MCF 10A (cell line): ENCODE measurements at regions not wholly inside any gene's neighbourhood (a gene's known extent, or its start where the extent isn't known, plus 50 kb on each side); places are given as distances from the start of the nearest gene placed in this dataset.

Experiments
- BruUV-seq: library from RNA; stranded (reverse); fragments of 400-500 nt; replicated peaks from 2 replicates; lab custom pipeline; 2021; lab: Mats Ljungman, UMichigan
- CTCF ChIA-PET: fragments of 300-600 bp; sonication (Branson Sonifier 250); formaldehyde crosslinking; extraction: SDS; loops from one replicate; lab custom pipeline; 2021; ENCODE audit warnings: antibody characterized with exemption, inconsistent platforms; lab: Yijun Ruan, JAX
- POLR2A ChIA-PET: fragments of 300-600, 350-650 bp; sonication (Branson Sonifier 250); formaldehyde crosslinking; extraction: SDS; loops from one replicate; lab custom pipeline; 2020; ENCODE audit warnings: antibody characterized with exemption, inconsistent platforms; lab: Yijun Ruan, JAX
- DNase-seq: peaks from one replicate; pipeline ENCODE4 v3.0.0-alpha.2; 2018; ENCODE audit not compliant: unreplicated experiment
- H3K27ac Mint-ChIP-seq: one replicate; pipeline ENCODE4 v1.8.0; 2022; ENCODE audit warnings: mild to moderate bottlenecking, low read depth, mixed read lengths; ENCODE audit not compliant: unreplicated experiment
- H3K27me3 Mint-ChIP-seq: one replicate; pipeline ENCODE4 v1.8.0; 2022; ENCODE audit warnings: mixed read lengths; ENCODE audit not compliant: insufficient read depth, unreplicated experiment
- H3K36me3 Mint-ChIP-seq: one replicate; pipeline ENCODE4 v1.8.0; 2022; ENCODE audit warnings: mild to moderate bottlenecking, moderate library complexity, mixed read lengths; ENCODE audit not compliant: insufficient read depth, unreplicated experiment
- H3K4me1 Mint-ChIP-seq: one replicate; pipeline ENCODE4 v1.8.0; 2022; ENCODE audit warnings: mixed read lengths; ENCODE audit not compliant: insufficient read depth, unreplicated experiment
- H3K4me3 Mint-ChIP-seq: one replicate; pipeline ENCODE4 v1.8.0; 2022; ENCODE audit warnings: mild to moderate bottlenecking, moderate library complexity, mixed read lengths; ENCODE audit not compliant: unreplicated experiment
- H3K9me3 Mint-ChIP-seq: one replicate; pipeline ENCODE4 v1.8.0; 2022; ENCODE audit warnings: mixed read lengths; ENCODE audit not compliant: unreplicated experiment
- intact Hi-C: fragments of 100-400 bp; cut with micrococcal nuclease; formaldehyde crosslinking; loops from 2 replicates; pipeline ENCODE4 v1.14.1; 2022
- TF ChIP-seq, protein P1 (sequence below): fragments of 200-600 bp; IDR thresholded peaks from one replicate; pipeline ENCODE4 v1.8.0; 2022; ENCODE audit warnings: antibody characterized with exemption, mild to moderate bottlenecking; ENCODE audit not compliant: unreplicated experiment

DNA sequence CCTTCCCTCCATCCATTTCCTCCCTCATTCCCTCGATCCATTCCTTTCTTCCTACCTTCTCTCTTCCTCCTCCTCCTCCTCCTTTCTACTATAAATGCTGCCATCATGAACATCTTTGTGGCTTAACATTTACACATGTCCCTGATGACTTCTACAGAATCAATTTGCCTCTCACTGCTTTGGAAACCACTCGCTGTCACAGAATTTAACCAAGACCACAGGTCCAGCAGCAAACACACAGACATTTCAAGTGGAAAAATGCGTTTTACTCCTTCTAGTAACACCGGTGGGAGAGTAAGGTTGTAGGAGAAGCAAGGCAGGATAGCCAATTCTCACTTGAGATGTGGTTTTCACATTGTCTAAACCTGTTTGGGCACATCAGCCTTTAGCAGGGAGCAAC is 101.4 kb upstream of the LRIG1 start:
- Mint-ChIP-seq H3K9me3 (no peaks in the 10 kb centered on the region), H3K27ac (no peak overlapping the region), H3K36me3 (no peaks in the 10 kb centered on the region), H3K27me3 (no peaks in the 10 kb centered on the region), H3K4me1 (no peaks in the 10 kb centered on the region), H3K4me3 (no peak overlapping the region)
- intact Hi-C loops: no loop called here
- TF ChIP-seq, protein P1, sequence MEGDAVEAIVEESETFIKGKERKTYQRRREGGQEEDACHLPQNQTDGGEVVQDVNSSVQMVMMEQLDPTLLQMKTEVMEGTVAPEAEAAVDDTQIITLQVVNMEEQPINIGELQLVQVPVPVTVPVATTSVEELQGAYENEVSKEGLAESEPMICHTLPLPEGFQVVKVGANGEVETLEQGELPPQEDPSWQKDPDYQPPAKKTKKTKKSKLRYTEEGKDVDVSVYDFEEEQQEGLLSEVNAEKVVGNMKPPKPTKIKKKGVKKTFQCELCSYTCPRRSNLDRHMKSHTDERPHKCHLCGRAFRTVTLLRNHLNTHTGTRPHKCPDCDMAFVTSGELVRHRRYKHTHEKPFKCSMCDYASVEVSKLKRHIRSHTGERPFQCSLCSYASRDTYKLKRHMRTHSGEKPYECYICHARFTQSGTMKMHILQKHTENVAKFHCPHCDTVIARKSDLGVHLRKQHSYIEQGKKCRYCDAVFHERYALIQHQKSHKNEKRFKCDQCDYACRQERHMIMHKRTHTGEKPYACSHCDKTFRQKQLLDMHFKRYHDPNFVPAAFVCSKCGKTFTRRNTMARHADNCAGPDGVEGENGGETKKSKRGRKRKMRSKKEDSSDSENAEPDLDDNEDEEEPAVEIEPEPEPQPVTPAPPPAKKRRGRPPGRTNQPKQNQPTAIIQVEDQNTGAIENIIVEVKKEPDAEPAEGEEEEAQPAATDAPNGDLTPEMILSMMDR: no peak
- DNase-seq: no peak
- ChIA-PET CTCF (interaction anchor here (0.6 to 1.4 kb wide), 2 partner anchors 10 to 195 kb away, joined by 4 read pairs; no protein-coding TSS in a partner anchor), POLR2A (no interaction called here)
- BruUV-seq: no TSS peak

DNA sequence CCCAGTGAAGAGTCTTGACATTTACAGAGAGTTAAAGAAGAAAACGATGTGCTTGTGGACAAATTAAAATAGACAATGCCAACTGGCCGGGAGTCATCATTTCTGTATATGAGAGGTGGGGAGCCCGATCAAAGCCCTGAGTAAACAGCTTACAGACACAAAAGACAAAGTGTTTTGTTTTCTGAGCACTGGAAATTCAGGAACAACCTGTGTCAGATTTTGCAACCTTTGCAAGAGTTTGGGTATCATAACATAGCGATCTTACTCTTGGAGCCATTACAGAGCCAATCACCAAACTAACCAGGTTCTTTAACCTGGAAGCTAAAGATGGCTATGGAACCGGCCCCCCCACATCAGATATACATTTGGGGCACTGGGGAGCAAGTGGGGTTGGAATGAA is 101.9 kb upstream of the LRIG1 start:
- H3K27me3 Mint-ChIP-seq: no peaks in the 10 kb centered on the region
- no peaks in the 10 kb centered on the region for H3K36me3 Mint-ChIP-seq
- no peak overlapping the region for H3K4me3 Mint-ChIP-seq
- DNase-seq: no peak
- no peak overlapping the region for H3K27ac Mint-ChIP-seq
- ChIA-PET CTCF (interaction anchor here (1.4 kb wide), 1 partner anchor 195 kb away, joined by 4 read pairs; no protein-coding TSS in a partner anchor), POLR2A (interaction anchor here (1.1 kb wide), 1 partner anchor 9 kb away, joined by 3 read pairs; no protein-coding TSS in a partner anchor)
- no TSS peak for BruUV-seq
- H3K9me3 Mint-ChIP-seq: no peaks in the 10 kb centered on the region
- no peaks in the 10 kb centered on the region for H3K4me1 Mint-ChIP-seq
- TF ChIP-seq, protein P1: no peak
- intact Hi-C loops: no loop called here

DNA sequence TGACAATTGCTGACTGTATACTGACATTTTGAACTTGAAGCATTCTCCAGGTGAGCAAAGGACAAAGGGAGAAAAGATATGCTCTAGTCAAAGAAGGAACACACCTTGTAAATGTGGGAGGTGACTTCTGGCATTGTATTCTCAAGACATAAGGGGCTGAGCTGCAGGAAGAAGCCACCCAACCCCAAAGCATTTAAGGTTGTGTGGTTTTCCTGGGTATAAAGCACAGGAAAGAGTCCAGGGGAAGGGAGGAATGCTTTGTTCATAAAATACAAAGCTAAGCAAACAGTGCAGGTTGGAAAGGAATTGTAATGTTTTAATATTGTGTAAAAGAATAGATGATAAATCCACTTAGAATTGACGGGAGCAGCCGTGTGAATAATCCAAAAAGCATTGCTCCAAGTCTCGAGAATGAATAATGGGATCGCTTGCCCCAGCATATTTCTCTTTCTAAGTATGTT is 102.4 kb upstream of the LRIG1 start:
- Mint-ChIP-seq H3K36me3 (no peaks in the 10 kb centered on the region), H3K9me3 (no peaks in the 10 kb centered on the region), H3K4me3 (no peak overlapping the region), H3K27ac (no peak overlapping the region), H3K4me1 (no peaks in the 10 kb centered on the region), H3K27me3 (no peaks in the 10 kb centered on the region)
- ChIA-PET CTCF (interaction anchor here (1.4 kb wide), 1 partner anchor 196 kb away, joined by 4 read pairs; no protein-coding TSS in a partner anchor), POLR2A (interaction anchor here (1.1 kb wide), 1 partner anchor 9 kb away, joined by 3 read pairs; no protein-coding TSS in a partner anchor)
- intact Hi-C loops: no loop called here
- TF ChIP-seq, protein P1: no peak
- no TSS peak for BruUV-seq
- DNase-seq: no peak

DNA sequence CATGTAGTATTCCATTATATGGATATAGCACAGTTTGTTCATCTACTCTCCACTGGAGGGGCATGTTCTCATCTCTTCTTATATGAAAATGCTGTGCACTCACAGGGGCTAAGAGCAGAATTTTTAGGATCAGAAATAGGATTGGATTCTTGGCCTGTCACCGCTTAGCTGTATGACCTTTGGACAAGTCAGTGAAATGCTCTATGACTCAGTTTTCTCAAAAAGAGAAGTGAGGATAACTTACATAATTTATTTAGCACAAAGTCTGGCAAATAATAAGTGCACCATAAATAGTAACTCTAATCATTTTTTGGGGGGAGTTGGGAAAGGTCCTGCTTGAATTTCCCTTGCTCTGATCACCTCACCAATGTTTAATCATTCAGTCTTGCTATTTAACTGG is 103.7 kb upstream of the LRIG1 start:
- ChIA-PET CTCF (interaction anchor here (0.7 kb wide), 1 partner anchor 105 kb away, joined by 3 read pairs; no protein-coding TSS in a partner anchor), POLR2A (no interaction called here)
- no peak overlapping the region for H3K4me3 Mint-ChIP-seq
- intact Hi-C loops: no loop called here
- H3K36me3 Mint-ChIP-seq: no peaks in the 10 kb centered on the region
- no peaks in the 10 kb centered on the region for H3K4me1 Mint-ChIP-seq
- H3K9me3 Mint-ChIP-seq: no peaks in the 10 kb centered on the region
- BruUV-seq: no TSS peak
- H3K27ac Mint-ChIP-seq: no peak overlapping the region
- TF ChIP-seq, protein P1: no peak
- H3K27me3 Mint-ChIP-seq: no peaks in the 10 kb centered on the region
- DNase-seq: no peak
